Parathyroid adenoma (tissue), 2 donors: ENCODE measurements at regions not wholly inside any gene's neighbourhood (a gene's known extent, or its start where the extent isn't known, plus 50 kb on each side); places are given as distances from the start of the nearest gene placed in this dataset.

Source experiments
- H2AFZ ChIP-seq: fragments of 300-600 bp; sonication (generic); one replicate; pipeline ENCODE4 v1.7.0; 2017; ENCODE audit warnings: antibody characterized with exemption, mild to moderate bottlenecking
- H3K27ac ChIP-seq: fragments of 300-600 bp; sonication (generic); one replicate; pipeline ENCODE4 v1.7.0; 2017
- H3K27me3 ChIP-seq: fragments of 300-600 bp; sonication (generic); one replicate; pipeline ENCODE4 v1.7.0; 2017; ENCODE audit warnings: low read length; ENCODE audit not compliant: control insufficient read depth, insufficient read depth
- H3K36me3 ChIP-seq: fragments of 300-600 bp; sonication (generic); one replicate; pipeline ENCODE4 v1.7.0; 2017; ENCODE audit warnings: low read length; ENCODE audit not compliant: control insufficient read depth, insufficient read depth
- H3K4me1 ChIP-seq: fragments of 300-600 bp; sonication (generic); one replicate; pipeline ENCODE4 v1.7.0; 2017; ENCODE audit warnings: control low read depth
- H3K4me2 ChIP-seq: fragments of 300-600 bp; sonication (generic); one replicate; pipeline ENCODE4 v1.7.0; 2017; ENCODE audit warnings: low read length
- H3K4me3 ChIP-seq: fragments of 300-600 bp; sonication (generic); one replicate; pipeline ENCODE4 v1.7.0; 2017; ENCODE audit warnings: low read depth, low read length
- H3K79me2 ChIP-seq: fragments of 300-600 bp; sonication (generic); one replicate; pipeline ENCODE4 v1.7.0; 2017; ENCODE audit warnings: control low read depth
- H3K9ac ChIP-seq: fragments of 300-600 bp; sonication (generic); one replicate; pipeline ENCODE4 v1.7.0; 2017; ENCODE audit warnings: mild to moderate bottlenecking
- H3K9me3 ChIP-seq: fragments of 300-600 bp; sonication (generic); one replicate; pipeline ENCODE4 v1.7.0; 2017; ENCODE audit warnings: low read length; ENCODE audit not compliant: control insufficient read depth
- TF ChIP-seq, protein P1 (sequence below): fragments of 300-600 bp; sonication (generic); IDR thresholded peaks from one replicate; pipeline ENCODE4 v1.7.0; 2017; ENCODE audit warnings: antibody characterized with exemption, mild to moderate bottlenecking
- donor health status: primary hyperparathyroidism.

GRCh38 chr12:58710901-58711300 lies 209.4 kb downstream of the LRIG3 start:
- no peak overlapping the region for H3K4me3 ChIP-seq
- no peaks in the 10 kb centered on the region for H3K4me1 ChIP-seq
- no peak overlapping the region for H2AFZ ChIP-seq
- TF ChIP-seq, protein P1, sequence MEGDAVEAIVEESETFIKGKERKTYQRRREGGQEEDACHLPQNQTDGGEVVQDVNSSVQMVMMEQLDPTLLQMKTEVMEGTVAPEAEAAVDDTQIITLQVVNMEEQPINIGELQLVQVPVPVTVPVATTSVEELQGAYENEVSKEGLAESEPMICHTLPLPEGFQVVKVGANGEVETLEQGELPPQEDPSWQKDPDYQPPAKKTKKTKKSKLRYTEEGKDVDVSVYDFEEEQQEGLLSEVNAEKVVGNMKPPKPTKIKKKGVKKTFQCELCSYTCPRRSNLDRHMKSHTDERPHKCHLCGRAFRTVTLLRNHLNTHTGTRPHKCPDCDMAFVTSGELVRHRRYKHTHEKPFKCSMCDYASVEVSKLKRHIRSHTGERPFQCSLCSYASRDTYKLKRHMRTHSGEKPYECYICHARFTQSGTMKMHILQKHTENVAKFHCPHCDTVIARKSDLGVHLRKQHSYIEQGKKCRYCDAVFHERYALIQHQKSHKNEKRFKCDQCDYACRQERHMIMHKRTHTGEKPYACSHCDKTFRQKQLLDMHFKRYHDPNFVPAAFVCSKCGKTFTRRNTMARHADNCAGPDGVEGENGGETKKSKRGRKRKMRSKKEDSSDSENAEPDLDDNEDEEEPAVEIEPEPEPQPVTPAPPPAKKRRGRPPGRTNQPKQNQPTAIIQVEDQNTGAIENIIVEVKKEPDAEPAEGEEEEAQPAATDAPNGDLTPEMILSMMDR: no peak
- no peak overlapping the region for H3K9ac ChIP-seq
- no peak overlapping the region for H3K27ac ChIP-seq
- no peaks in the 10 kb centered on the region for H3K36me3 ChIP-seq
- no peaks in the 10 kb centered on the region for H3K79me2 ChIP-seq
- H3K9me3 ChIP-seq: no peaks in the 10 kb centered on the region
- no peak overlapping the region for H3K4me2 ChIP-seq
- H3K27me3 ChIP-seq: no peaks in the 10 kb centered on the region

DNA sequence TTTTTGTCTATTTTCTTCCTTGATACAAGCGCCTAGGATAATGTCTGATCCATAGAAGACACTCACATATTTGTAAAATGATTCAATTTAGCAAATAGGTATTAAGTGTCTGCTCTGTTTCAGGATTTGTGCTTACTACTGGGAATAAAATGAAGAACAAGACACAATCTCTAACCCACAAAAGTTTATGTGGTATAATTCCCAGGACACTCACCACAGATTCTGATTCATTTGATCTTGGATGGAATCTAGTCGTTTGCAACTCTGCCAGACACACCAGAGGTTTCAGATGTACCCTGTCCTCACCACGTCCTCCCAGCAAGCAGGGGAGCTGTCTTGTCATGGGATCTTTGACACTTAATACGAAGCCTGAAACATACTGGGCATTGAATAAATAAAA lies 208.3 kb downstream of the LRIG3 start:
- TF ChIP-seq, protein P1: no peak
- Histone ChIP-seq H3K9ac (no peak overlapping the region), H3K27ac (no peak overlapping the region)

GRCh38 chr12:58712976-58713375 lies 207.3 kb downstream of the LRIG3 start:
- no peak overlapping the region for H3K27ac ChIP-seq

More for the DNA sequence above, 208.3 kb downstream of the LRIG3 start:
- no peaks in the 10 kb centered on the region for H3K9me3 ChIP-seq
- H3K4me1 ChIP-seq: no peaks in the 10 kb centered on the region
- H3K79me2 ChIP-seq: no peaks in the 10 kb centered on the region
- H3K36me3 ChIP-seq: no peaks in the 10 kb centered on the region
- H3K4me3 ChIP-seq: no peak overlapping the region
- no peak overlapping the region for H3K4me2 ChIP-seq
- no peak overlapping the region for H2AFZ ChIP-seq
- H3K27me3 ChIP-seq: no peaks in the 10 kb centered on the region

GRCh38 chr12:58719161-58719560 lies 201.1 kb downstream of the LRIG3 start:
- Histone ChIP-seq H3K27me3 (no peaks in the 10 kb centered on the region), H2AFZ (no peak overlapping the region), H3K4me1 (no peaks in the 10 kb centered on the region), H3K9ac (no peak overlapping the region), H3K4me2 (no peak overlapping the region), H3K9me3 (no peaks in the 10 kb centered on the region), H3K79me2 (no peaks in the 10 kb centered on the region), H3K36me3 (no peaks in the 10 kb centered on the region), H3K4me3 (no peak overlapping the region), H3K27ac (no peak overlapping the region)
- TF ChIP-seq, protein P1: no peak

More at GRCh38 chr12:58712976-58713375, 207.3 kb downstream of the LRIG3 start:
- H2AFZ ChIP-seq: no peak overlapping the region
- H3K4me2 ChIP-seq: no peak overlapping the region
- H3K79me2 ChIP-seq: no peaks in the 10 kb centered on the region
- TF ChIP-seq, protein P1: no peak
- H3K9ac ChIP-seq: no peak overlapping the region
- no peaks in the 10 kb centered on the region for H3K9me3 ChIP-seq
- H3K4me1 ChIP-seq: no peaks in the 10 kb centered on the region
- no peaks in the 10 kb centered on the region for H3K27me3 ChIP-seq
- no peaks in the 10 kb centered on the region for H3K36me3 ChIP-seq
- no peak overlapping the region for H3K4me3 ChIP-seq

DNA sequence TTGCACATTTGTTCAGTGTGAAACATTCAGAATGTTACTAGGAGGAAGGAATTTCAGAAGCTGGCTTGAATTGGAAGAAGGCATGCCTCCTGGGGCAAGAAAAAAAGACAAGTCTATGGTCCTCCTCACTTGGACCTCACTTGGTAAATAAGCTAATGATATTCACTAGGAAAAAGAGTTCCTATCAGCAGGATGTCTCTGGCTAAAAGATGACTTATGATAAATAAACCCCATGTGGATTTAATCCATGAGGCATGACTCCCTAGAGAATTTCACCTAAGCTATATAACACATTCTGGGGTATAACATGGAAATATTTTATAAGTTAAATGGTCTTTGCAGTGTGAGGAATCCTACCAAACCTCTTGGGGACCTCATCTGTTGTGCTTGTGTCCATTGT lies 199.9 kb downstream of the LRIG3 start:
- TF ChIP-seq, protein P1: no peak
- H3K27ac ChIP-seq: no peak overlapping the region

More for the DNA sequence above, 199.9 kb downstream of the LRIG3 start:
- Histone ChIP-seq H3K9me3 (no peaks in the 10 kb centered on the region), H3K36me3 (no peaks in the 10 kb centered on the region), H2AFZ (no peak overlapping the region), H3K9ac (no peak overlapping the region), H3K4me2 (no peak overlapping the region), H3K27me3 (no peaks in the 10 kb centered on the region), H3K79me2 (no peaks in the 10 kb centered on the region), H3K4me3 (no peak overlapping the region), H3K4me1 (no peaks in the 10 kb centered on the region)
